ENCODE measurements at regions not wholly inside any gene's neighbourhood (a gene's known extent, or its start where the extent isn't known, plus 50 kb on each side); places are given as distances from the start of the nearest gene placed in this dataset.

- H3K36me3 ChIP-seq (ENCODE audit: control insufficient read depth, insufficient read depth, low read length) = no peaks in the 10 kb centered on the region
- no peak overlapping the region for H3K4me3 ChIP-seq (ENCODE audit: low read depth, low read length)
- H3K27ac ChIP-seq (ENCODE audit: insufficient read depth, low read length, poor library complexity, severe bottlenecking) = no peak overlapping the region
- no peaks in the 10 kb centered on the region for H3K4me1 ChIP-seq (ENCODE audit: control insufficient read depth, insufficient read depth, low read length, poor library complexity, severe bottlenecking)
- ATAC-seq (ENCODE audit: low read depth in 2 of 2) = no peak
- no peak for DNase-seq
- H3K9me3 Mint-ChIP-seq = peaks cover 0 to 7% (median 0%) of the 10 kb centered on the region in 7 donors
- H3K27me3 ChIP-seq (ENCODE audit: control insufficient read depth, insufficient read depth, low read length) = no peaks in the 10 kb centered on the region
- H3K27ac Mint-ChIP-seq = no peak overlapping the region
- no peaks in the 10 kb centered on the region for H3K27me3 Mint-ChIP-seq
- no peaks in the 10 kb centered on the region for H3K9me3 ChIP-seq (ENCODE audit: control insufficient read depth in 2 of 2, low read length in 2 of 2)
- H3K4me1 Mint-ChIP-seq = no peaks in the 10 kb centered on the region
- no peak overlapping the region for H3K4me3 Mint-ChIP-seq
- H3K36me3 Mint-ChIP-seq = peaks cover 3% of the 10 kb centered on the region
Measured at GRCh38 chr6:169933251-169933821, 181.9 kb downstream of the ERMARD start.

- Mint-ChIP-seq H3K36me3 (peaks cover 3% of the 10 kb centered on the region), H3K4me1 (no peaks in the 10 kb centered on the region), H3K27me3 (no peaks in the 10 kb centered on the region), H3K4me3 (no peak overlapping the region), H3K27ac (no peak overlapping the region), H3K9me3 (peaks cover 0 to 7% (median 0%) of the 10 kb centered on the region in 7 donors)
- Histone ChIP-seq H3K4me1 (ENCODE audit: control insufficient read depth, insufficient read depth, low read length, poor library complexity, severe bottlenecking) (no peaks in the 10 kb centered on the region), H3K36me3 (ENCODE audit: control insufficient read depth, insufficient read depth, low read length) (no peaks in the 10 kb centered on the region), H3K4me3 (ENCODE audit: low read depth, low read length) (no peak overlapping the region), H3K27me3 (ENCODE audit: control insufficient read depth, insufficient read depth, low read length) (no peaks in the 10 kb centered on the region), H3K27ac (ENCODE audit: insufficient read depth, low read length, poor library complexity, severe bottlenecking) (no peak overlapping the region), H3K9me3 (ENCODE audit: control insufficient read depth in 2 of 2, low read length in 2 of 2) (no peaks in the 10 kb centered on the region)
- no peak for DNase-seq
- ATAC-seq (ENCODE audit: low read depth in 2 of 2) = no peak
Measured at GRCh38 chr6:169932491-169932890, 181.1 kb downstream of the ERMARD start.

- H3K27ac ChIP-seq (ENCODE audit: insufficient read depth, low read length, poor library complexity, severe bottlenecking) = no peak overlapping the region
- DNase-seq (no peak), ATAC-seq (ENCODE audit: low read depth in 2 of 2) (no peak)
- H3K4me3 ChIP-seq (ENCODE audit: low read depth, low read length) = no peak overlapping the region
- no peak overlapping the region for H3K4me3 Mint-ChIP-seq
- no peaks in the 10 kb centered on the region for H3K36me3 ChIP-seq (ENCODE audit: control insufficient read depth, insufficient read depth, low read length)
- H3K36me3 Mint-ChIP-seq = peaks cover 3% of the 10 kb centered on the region
- no peaks in the 10 kb centered on the region for H3K27me3 ChIP-seq (ENCODE audit: control insufficient read depth, insufficient read depth, low read length)
- no peaks in the 10 kb centered on the region for H3K4me1 ChIP-seq (ENCODE audit: control insufficient read depth, insufficient read depth, low read length, poor library complexity, severe bottlenecking)
- H3K4me1 Mint-ChIP-seq = no peaks in the 10 kb centered on the region
- no peaks in the 10 kb centered on the region for H3K27me3 Mint-ChIP-seq
- H3K27ac Mint-ChIP-seq = no peak overlapping the region
- H3K9me3 Mint-ChIP-seq = peaks cover 0 to 7% (median 0%) of the 10 kb centered on the region in 7 donors
- no peaks in the 10 kb centered on the region for H3K9me3 ChIP-seq (ENCODE audit: control insufficient read depth in 2 of 2, low read length in 2 of 2)
Measured at GRCh38 chr6:169931261-169931660, 179.8 kb downstream of the ERMARD start.

GRCh38 chr6:169930799-169931198 is 179.4 kb downstream of the ERMARD start:
- no peak for DNase-seq
- Histone ChIP-seq H3K27ac (ENCODE audit: insufficient read depth, low read length, poor library complexity, severe bottlenecking) (no peak overlapping the region), H3K27me3 (ENCODE audit: control insufficient read depth, insufficient read depth, low read length) (no peaks in the 10 kb centered on the region), H3K4me1 (ENCODE audit: control insufficient read depth, insufficient read depth, low read length, poor library complexity, severe bottlenecking) (no peaks in the 10 kb centered on the region), H3K4me3 (ENCODE audit: low read depth, low read length) (no peak overlapping the region), H3K9me3 (ENCODE audit: control insufficient read depth in 2 of 2, low read length in 2 of 2) (no peaks in the 10 kb centered on the region), H3K36me3 (ENCODE audit: control insufficient read depth, insufficient read depth, low read length) (no peaks in the 10 kb centered on the region)
- no peak for ATAC-seq (ENCODE audit: low read depth in 2 of 2)
- no peaks in the 10 kb centered on the region for H3K4me1 Mint-ChIP-seq
- H3K36me3 Mint-ChIP-seq = peaks cover 3% of the 10 kb centered on the region
- no peak overlapping the region for H3K27ac Mint-ChIP-seq
- H3K27me3 Mint-ChIP-seq = no peaks in the 10 kb centered on the region
- H3K4me3 Mint-ChIP-seq = no peak overlapping the region
- H3K9me3 Mint-ChIP-seq = peaks cover 0 to 7% (median 0%) of the 10 kb centered on the region in 7 donors

GRCh38 chr6:169927711-169928110 is 176.3 kb downstream of the ERMARD start:
- Mint-ChIP-seq H3K27ac (no peak overlapping the region), H3K4me3 (no peak overlapping the region), H3K4me1 (no peaks in the 10 kb centered on the region), H3K9me3 (peaks cover 0 to 8% (median 0%) of the 10 kb centered on the region in 7 donors), H3K27me3 (no peaks in the 10 kb centered on the region), H3K36me3 (peaks cover 3% of the 10 kb centered on the region)
- Histone ChIP-seq H3K27me3 (ENCODE audit: control insufficient read depth, insufficient read depth, low read length) (no peaks in the 10 kb centered on the region), H3K4me1 (ENCODE audit: control insufficient read depth, insufficient read depth, low read length, poor library complexity, severe bottlenecking) (no peaks in the 10 kb centered on the region), H3K27ac (ENCODE audit: insufficient read depth, low read length, poor library complexity, severe bottlenecking) (no peak overlapping the region), H3K4me3 (ENCODE audit: low read depth, low read length) (no peak overlapping the region), H3K9me3 (ENCODE audit: control insufficient read depth in 2 of 2, low read length in 2 of 2) (no peaks in the 10 kb centered on the region), H3K36me3 (ENCODE audit: control insufficient read depth, insufficient read depth, low read length) (no peaks in the 10 kb centered on the region)
- DNase-seq (no peak), ATAC-seq (ENCODE audit: low read depth in 2 of 2) (no peak)

- no peak for ATAC-seq (ENCODE audit: low read depth in 2 of 2)
- Mint-ChIP-seq H3K4me1 (no peaks in the 10 kb centered on the region), H3K27me3 (no peaks in the 10 kb centered on the region)
Measured at GRCh38 chr6:169926617-169927417, 175.4 kb downstream of the ERMARD start.

GRCh38 chr6:169923468-169924464 is 172.3 kb downstream of the ERMARD start:
- no peak overlapping the region for H3K27ac ChIP-seq (ENCODE audit: insufficient read depth, low read length, poor library complexity, severe bottlenecking)
- DNase-seq (no peak), ATAC-seq (ENCODE audit: low read depth in 2 of 2) (no peak)

More at GRCh38 chr6:169926617-169927417, 175.4 kb downstream of the ERMARD start:
- Histone ChIP-seq H3K4me3 (ENCODE audit: low read depth, low read length) (no peak overlapping the region), H3K4me1 (ENCODE audit: control insufficient read depth, insufficient read depth, low read length, poor library complexity, severe bottlenecking) (no peaks in the 10 kb centered on the region), H3K36me3 (ENCODE audit: control insufficient read depth, insufficient read depth, low read length) (no peaks in the 10 kb centered on the region), H3K9me3 (ENCODE audit: control insufficient read depth in 2 of 2, low read length in 2 of 2) (no peaks in the 10 kb centered on the region), H3K27ac (ENCODE audit: insufficient read depth, low read length, poor library complexity, severe bottlenecking) (no peak overlapping the region), H3K27me3 (ENCODE audit: control insufficient read depth, insufficient read depth, low read length) (no peaks in the 10 kb centered on the region)
- Mint-ChIP-seq H3K9me3 (peaks cover 0 to 8% (median 0%) of the 10 kb centered on the region in 7 donors), H3K4me3 (no peak overlapping the region), H3K36me3 (peaks cover 3% of the 10 kb centered on the region), H3K27ac (no peak overlapping the region)
- DNase-seq = no peak

More at GRCh38 chr6:169923468-169924464, 172.3 kb downstream of the ERMARD start:
- no peak overlapping the region for H3K4me3 ChIP-seq (ENCODE audit: low read depth, low read length)
- H3K27ac Mint-ChIP-seq = no peak overlapping the region
- peaks cover 0 to 8% (median 1%) of the 10 kb centered on the region in 7 donors for H3K9me3 Mint-ChIP-seq
- H3K4me1 Mint-ChIP-seq = no peaks in the 10 kb centered on the region
- H3K27me3 ChIP-seq (ENCODE audit: control insufficient read depth, insufficient read depth, low read length) = no peaks in the 10 kb centered on the region
- H3K4me1 ChIP-seq (ENCODE audit: control insufficient read depth, insufficient read depth, low read length, poor library complexity, severe bottlenecking) = no peaks in the 10 kb centered on the region
- H3K27me3 Mint-ChIP-seq = no peaks in the 10 kb centered on the region
- no peaks in the 10 kb centered on the region for H3K36me3 ChIP-seq (ENCODE audit: control insufficient read depth, insufficient read depth, low read length)
- no peaks in the 10 kb centered on the region for H3K36me3 Mint-ChIP-seq
- no peak overlapping the region for H3K4me3 Mint-ChIP-seq
- H3K9me3 ChIP-seq (ENCODE audit: control insufficient read depth in 2 of 2, low read length in 2 of 2) = no peaks in the 10 kb centered on the region
